NCI-H460 (cell line): ENCODE measurements at regions not wholly inside any gene's neighbourhood (a gene's known extent, or its start where the extent isn't known, plus 50 kb on each side); places are given as distances from the start of the nearest gene placed in this dataset.

Experiments used
- DNase-seq: peaks from one replicate; pipeline ENCODE4 v3.0.0-alpha.2; 2016; ENCODE audit warnings: low read depth; ENCODE audit errors: extremely low read depth

DNA sequence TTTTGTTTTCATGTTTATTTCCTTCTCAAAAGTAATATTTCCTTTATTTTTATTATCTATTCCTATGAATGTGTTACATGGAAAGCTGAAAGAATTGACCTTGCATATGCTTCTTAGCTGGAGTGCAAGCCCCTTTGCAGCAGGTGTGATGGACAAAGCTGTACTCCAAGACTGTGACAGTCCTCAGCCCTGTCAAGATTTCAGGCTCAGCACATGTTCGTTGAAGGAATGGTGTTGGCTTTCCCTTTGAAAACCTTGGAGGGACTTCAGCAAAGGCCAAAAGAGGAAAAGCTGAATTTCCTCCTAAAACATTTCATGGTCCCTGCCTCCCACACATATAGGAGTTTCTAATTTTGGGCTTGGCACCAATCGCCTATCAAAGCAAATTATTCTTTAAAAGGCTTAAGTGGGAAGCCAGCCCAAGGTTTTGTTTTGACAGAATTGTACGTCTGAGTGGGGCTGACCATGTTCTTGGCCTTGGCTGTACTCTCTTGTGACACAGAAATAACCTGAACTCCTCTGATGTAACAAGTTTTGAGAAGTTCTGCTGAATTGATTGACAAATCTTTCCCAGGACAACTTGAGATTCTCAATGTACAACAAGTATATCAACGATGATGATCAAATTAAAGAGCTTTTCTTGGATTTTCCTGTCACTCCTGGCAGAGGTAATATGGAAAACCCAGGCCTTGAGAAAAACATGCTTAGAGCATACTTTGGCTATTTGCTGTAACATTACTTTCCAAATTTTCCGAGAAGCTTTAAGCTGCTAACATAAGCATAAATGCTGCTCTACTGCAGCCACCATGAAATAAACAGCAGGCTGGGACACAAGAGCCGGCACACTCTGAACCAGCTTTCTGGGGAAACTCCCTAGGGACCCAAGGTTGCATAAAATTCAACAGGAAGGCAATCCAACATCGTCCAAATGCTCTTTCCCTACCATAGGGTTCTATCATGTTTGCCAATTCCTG, 135.7 kb upstream of the ZNF648 start:
- no peak for DNase-seq

DNA sequence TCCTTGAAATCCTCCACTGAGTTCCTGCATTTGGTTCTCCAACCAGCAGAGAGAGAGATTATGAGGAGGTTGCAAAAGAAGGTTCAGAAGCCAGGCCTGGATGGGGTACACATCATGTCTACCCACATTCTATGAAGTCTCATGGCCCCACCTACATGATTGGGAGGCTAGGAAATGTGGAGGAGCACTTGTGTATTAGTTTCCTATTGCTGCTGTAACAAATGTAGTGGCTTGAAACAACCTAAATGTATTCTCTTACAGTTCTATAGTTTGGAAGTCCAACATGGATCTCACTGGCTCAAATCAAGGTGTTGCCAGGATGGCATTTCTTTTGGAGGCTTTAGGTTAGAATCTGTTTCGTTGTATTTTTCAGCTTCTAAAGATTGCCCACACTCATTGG, 134.2 kb upstream of the ZNF648 start:
- no peak for DNase-seq

DNA sequence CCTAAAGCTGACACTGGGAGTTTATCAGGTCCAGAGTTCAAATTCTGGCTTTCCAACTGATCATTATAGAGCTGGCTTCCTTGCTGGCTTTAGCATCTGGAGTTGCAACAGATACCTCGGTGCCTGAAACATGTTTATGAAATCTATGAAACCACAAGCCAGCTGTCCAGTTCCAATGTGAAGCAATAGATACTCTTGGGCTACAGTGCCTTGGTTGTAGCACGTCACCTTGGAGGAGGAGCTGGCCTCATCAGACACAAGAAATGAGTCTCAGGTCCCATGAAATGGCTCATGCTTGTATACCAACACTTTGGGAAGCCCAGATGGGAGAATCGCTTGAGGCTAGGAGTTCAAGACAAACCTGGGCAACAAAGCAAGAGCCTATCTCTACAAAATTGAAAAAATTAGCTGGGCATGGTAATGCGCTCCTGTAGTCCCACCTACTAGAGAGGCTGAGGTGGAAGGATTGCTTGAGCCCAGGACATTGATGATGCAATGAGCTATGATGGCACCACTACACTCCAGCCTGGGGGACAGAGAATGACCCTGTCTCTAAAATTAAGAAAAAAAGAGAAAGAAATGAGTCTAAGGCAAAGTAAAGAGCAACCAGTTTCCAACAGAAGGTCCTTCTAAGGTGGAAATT, 132.5 kb upstream of the ZNF648 start:
- no peak for DNase-seq

DNA sequence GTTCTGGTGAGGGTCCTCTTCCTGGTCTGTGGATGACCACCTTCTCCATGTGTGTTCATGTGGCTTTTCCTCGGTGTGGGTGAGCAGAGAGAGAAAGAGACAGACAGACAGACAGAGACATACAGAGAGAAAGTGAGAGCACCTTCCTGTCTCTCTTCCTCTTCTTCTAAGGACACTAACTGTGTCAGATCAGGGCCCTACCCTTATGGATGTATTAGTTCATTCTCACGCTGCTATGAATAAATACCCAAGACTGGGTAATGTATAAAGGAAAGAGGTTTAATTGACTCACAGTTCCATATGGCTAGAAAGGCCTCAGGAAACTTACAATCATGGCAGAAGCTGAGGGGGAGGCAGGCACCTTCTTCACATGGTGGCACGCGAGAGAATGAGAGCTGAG, 131.5 kb upstream of the ZNF648 start:
- DNase-seq = no peak

DNA sequence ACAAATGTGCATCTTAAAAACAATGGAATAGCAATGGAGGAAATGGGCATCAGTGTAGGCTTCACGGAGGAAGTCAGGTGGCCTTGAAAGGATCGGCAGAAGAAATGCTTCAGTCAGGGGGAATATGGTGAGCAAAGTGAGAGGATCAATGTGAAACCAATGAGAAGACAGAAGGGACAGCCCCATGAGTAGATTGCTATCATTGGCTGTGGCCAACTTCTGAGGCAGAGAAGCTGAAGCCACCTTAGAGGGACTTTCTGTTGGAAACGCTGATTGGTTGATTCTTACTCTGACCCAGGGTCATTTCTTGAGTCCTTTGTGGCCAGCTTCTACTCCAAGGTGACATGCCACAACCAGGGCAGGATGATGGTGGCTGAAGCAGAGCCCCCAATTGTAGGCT, 130.7 kb upstream of the ZNF648 start:
- no peak for DNase-seq

DNA sequence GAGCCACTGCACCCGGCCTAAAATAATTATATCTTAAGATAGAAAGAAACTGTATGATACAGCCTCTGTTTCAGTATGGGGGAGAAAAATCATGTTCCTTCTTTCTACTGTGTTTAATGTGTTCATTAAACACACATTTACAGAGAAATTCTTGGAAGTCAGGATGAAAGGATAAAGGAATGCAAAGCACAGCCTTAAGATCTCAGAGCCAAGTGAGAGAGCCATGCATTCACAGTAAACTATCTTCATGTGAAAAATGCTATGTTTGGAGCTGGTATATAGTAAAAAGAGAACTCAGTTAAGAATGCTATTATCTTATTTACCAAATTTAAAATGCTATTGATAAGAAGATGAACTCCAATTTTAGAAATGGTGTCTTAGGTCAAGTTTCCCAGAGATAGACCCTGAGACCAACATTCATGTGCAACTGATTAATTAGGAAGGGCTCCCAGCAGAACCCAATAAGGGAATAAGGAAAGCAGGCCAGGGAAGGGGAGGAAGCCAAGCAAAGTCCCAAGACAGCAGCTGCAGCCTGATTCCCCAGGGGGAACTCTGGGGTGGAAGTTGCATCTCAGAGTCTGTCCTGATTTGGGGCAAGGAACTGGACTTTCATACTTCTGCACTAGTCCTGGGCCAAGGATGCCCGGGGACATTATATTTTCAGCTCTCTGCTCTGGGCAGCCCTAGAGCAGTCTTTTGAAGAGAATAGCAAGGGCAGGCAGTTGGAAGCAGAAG, 130.0 kb upstream of the ZNF648 start:
- no peak for DNase-seq

DNA sequence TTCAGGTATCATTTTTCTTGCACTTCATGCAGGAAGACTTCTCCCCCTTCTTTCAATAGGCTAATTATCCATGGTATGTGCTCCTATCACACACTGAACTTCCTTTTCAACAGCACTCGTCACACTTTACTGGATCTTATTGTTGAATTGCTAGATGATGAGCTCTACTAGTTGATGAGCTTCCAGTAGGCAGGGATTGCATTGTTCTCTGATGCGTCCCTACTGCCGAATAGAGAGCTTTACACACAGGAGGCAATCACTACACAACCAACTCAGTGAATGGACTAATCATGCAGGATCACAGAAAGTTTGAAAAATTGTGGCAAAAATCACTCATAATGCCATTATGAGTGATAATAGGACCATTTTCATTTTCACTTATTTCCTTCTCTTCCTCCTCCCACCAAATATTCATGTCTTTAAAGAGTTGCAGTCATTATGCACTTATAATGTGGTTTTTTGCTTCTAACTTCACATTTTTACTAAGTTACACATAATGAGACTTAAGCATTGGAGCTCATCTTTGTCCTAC, 128.1 kb upstream of the ZNF648 start:
- no peak for DNase-seq

DNA sequence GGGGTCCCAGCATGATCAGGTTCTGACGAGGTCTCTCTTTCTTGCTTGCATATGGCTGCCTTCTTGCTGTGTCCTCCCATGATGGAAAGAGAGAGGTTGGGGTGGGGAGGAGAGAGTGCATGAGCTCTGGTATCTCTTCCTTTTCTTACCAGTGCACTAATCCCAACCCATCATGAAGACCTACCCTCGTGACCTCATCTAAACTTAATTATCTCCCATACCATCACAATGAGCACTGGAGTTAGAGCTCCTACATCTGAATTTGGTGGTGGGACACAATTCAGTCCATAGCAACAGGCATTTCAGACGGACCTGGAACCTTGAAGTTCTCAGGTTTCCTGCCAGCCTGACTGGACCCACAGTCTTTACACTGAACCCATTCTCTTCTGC, 125.2 kb upstream of the ZNF648 start:
- no peak for DNase-seq

DNA sequence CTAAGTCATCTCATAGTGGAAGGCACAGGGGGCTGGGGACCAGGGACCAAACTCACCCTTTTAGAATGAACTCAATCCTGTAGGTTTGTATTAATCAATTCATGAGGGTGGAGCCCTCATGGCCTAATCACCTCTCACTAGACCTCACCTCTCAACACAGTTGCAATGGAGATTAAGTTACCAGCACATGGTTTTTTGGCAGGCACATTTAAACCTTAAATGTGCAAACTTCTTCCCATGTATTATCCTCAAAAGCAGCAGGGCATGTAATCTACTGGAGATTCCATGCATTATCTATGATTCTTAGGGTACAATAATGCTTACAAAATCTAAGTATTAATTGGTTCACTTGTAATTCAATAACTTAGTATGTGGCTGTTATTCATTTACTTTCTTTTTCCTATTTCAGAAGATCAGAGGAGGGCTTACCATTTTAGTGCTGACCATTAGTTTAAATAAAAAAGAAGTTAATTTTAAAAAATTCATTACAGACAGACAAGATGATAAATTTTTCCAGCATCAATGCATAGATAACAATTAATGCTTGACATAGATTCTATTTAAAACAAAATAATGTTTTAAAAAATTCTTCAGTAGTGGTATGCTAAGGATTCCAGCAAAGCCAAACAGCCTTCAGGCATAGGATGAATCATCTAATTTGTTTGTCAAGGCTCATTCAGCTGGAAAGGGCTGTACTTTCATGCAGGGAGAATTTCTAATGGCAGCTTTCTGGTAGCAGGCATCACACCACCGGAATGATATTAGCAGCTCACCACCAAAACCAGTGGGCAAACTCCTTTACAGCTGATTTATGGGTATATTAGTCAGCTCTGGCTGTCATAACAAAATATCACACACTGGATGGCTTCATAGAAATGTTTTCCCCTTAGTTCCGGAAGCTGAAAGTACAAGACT, 124.6 kb upstream of the ZNF648 start:
- DNase-seq = peak; percentile 82

DNA sequence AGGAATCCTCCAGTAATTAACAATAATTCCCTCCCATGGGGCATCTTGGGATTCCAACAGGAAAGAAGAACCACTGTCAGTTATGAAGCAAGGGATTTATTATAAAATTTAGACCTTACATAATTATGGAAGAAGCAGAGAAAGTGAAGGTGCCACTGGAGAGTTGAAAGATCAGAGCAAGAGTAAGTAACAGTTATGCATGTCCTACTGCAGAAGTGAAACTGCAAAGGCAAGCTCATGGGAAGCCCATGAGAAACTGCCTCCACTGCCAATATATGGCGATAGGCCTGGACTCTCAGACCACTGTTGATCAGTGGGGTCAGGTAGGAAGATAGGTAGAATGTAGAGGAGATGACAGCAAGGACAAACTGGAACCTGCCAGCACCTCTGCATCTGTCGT, 123.6 kb upstream of the ZNF648 start:
- DNase-seq = no peak

DNA sequence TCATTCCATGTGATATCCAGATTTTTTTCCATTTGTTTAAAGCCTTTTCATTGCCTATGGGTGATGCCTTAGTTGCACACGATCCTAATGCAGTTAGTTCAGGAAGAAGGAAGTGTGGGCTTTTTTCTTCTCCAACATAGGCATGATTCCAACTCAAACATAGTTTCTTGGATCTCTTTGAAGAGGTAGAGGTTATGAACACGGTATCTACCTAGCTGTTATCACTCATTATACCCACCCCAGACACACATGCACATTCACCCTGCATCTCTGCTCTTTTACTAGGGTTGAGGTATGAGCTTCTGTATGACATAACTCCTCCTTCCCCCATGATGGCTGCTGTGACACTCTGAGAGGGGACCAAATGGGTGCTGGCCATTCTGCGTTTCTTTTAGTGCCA, 122.1 kb upstream of the ZNF648 start:
- DNase-seq = no peak

DNA sequence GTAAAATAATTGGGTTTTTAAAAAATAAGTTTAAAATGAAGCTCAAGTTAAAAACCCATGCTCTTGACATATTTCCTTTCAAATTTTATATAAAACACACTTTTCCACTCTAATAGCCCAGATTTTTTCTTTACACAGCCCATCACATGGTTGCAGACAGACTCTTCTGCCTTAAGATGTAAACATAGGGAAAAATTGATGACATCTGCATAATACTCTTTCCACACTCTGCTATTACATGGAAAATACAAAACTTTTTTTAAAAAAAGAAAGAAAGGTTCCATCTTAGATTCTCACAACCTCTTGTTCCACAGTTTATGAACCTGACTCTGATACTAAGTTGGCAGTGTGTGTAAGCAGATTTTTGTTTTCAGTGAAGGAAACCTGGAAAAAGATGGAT, 120.8 kb upstream of the ZNF648 start:
- no peak for DNase-seq

DNA sequence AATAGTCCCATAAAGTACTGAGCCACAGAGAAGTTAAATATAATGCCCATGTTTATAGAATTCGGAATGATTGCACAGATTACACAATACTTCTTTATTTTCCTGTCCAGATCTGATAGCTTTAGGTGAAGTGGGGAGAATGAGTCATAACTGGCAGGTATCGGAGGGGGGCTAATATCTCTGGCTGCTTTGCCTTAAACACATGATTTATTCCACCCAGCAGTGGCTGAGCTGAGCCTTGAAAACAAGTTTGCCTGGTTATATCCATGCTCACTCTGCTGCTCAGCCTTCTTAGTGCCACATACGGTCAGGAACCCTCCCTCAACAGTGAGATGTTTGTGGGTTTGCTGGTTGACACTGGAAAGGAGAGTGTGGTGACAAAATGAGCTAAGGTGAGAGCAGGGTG, 119.7 kb upstream of the ZNF648 start:
- no peak for DNase-seq

DNA sequence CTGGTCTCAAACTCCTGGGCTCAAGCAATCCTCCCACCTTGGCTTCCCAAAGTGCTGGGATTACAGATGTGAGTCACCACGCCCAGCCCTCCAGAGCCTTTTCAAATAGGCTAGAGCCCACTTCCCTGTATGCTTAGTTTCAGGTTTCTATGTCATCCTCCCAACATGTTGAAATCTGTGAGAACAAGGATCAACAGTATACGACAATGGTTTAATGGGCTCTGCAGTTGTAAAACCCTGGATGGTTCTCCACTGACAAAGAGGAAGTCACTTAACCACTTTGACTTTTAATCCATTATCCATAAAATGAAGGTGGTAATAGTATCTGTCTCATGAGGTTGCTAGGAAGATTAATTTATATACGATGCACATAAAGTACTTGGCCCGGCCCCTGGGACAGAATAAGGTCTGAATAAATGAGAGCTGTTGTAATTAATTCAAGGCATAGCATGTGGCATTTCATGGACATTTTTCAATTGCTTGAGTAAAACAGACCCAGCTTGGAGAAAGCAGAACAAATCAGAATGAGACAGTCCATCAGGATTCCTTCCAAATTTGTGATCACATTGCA, 113.9 kb upstream of the ZNF648 start:
- no peak for DNase-seq

DNA sequence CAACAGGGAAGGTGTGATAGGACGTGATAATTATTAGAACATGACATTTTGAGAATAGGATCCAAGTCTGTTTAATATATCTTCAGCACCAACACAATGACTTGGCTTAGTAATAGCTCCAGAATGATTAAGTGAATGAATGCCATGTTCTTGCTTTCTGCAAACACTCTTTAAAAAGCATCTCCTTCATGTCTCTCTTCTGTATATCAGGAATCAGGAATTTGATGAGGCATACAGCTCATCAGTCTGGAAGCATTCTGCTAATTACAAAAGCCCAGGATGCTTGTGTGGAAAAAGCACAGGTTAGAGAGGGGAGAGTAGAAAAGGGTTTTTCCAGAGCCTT, 113.0 kb upstream of the ZNF648 start:
- DNase-seq = no peak

DNA sequence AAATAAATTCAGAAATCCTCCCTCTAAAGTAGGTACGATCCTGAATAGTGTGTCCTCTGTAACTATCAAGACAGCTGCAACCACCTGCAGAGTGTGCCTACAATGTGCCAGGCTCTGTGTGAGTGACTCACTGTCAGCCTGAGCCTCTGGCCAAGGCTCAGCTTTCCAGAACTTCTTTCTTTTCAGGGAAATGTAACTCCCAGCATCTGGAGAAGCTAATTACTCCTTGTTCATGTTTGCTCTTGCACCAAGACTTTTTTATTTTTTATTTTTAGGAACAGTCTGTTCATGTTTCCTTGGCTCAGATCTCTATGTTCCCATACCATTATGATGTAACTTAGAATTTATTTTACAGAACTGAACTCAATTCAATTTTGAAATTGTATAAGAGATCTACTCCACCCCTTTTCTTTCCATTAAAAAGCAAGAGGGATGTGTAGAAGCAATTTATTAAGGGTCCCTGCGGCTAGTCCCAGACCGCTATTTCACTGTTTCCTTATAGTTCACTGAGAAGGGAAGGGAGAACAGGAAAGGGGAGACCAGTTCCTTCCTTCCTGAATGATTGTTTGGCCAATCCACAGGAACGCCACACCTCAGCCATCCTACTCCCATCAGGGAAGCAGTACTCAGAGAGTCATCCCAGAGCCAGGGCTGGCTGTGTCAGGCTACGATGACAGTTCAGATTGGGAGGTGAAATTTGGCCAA, 112.4 kb upstream of the ZNF648 start:
- DNase-seq = no peak

DNA sequence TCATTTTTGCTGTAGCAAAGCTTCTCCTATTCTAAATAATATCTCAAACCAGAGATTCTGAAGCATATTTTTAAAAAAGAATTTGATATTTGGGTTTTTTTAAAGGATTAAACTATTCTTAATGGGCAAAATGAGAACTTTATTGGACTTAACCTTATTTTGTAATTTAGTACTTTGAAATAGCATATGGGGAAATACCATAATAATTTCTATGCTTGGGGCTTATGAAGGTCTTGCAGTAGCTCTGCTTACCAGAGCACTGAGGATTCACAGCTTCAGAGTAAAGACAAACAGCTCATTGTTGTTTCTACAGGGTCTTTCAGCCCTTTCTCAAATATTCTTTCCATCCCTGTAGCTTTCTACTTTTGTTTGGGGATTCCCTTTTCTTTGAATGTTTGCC, 111.2 kb upstream of the ZNF648 start:
- no peak for DNase-seq

DNA sequence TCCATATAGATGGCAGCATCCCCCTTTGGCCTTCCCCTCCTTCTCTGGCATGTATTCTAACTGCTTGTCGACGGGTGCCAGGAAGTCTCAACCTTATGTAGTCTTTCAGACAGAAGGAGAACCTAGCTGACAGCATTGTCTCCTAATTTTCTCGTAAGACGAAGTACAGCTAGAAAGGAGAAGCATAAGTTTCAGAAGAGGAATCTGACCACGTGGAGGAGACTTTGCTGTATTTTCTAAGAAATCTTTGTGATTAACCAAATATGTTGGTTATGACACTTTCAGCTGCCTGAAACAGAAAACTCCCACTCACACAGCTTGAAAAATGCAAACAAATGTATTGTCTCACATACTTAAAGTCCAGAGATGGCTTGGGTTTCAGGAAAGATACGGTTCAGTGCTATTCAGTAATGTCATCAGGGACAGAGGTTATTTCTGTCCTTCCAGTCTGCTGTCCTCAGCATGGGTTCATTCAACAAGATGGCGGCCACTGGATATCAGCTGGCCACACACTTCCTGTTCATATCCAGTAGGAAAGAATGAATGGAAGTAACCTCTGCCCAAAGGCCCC, 109.5 kb upstream of the ZNF648 start:
- no peak for DNase-seq

DNA sequence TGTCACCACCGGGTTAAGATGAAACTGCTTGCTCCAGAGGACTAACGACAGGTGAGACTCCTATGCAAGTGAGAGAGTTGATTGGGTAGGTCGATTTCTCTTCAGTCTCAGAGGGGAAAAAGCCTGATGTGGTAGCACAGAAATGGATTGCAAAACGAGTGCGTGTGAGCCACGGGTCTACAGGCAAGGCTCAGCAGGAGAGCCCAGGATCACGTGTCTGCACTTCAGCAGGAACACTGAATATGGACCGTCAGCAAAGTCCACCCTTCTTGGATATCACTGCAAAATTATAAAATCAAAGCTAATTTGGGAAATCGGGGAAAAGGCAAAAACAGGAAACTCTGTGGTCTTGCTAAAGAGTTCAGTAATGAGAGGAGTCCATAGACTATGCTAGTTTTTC, 107.7 kb upstream of the ZNF648 start:
- no peak for DNase-seq
